ENCODE measurements at regions not wholly inside any gene's neighbourhood (a gene's known extent, or its start where the extent isn't known, plus 50 kb on each side); places are given as distances from the start of the nearest gene placed in this dataset.

- TF ChIP-seq EP300 (IDR thresholded peaks at IDR 0.05) (no peak), CTCF (IDR thresholded peaks at IDR 0.05) (no peak), POLR2AphosphoS5 (IDR thresholded peaks at IDR 0.05) (no peak), POLR2A (IDR thresholded peaks at IDR 0.05) (no peak)
These were observed 127.1 kb downstream of the NSG2 start for GRCh38 chr5:174172566-174172965.

Data from gastroesophageal sphincter (tissue), 3 donors.